Neural crest cell (in vitro differentiated cells): ENCODE measurements at regions not wholly inside any gene's neighbourhood (a gene's known extent, or its start where the extent isn't known, plus 50 kb on each side); places are given as distances from the start of the nearest gene placed in this dataset.

ENCODE experiments used
- DNase-seq: peaks from one replicate; pipeline ENCODE4 v3.0.0; 2021; ENCODE audit warnings: low read depth, mixed read lengths, low spot score
- H3K27ac Mint-ChIP-seq: one replicate; pipeline ENCODE4 v1.8.0; 2021; ENCODE audit warnings: mild to moderate bottlenecking, mixed read lengths; ENCODE audit not compliant: unreplicated experiment
- H3K27me3 Mint-ChIP-seq: 2 replicates; pipeline ENCODE4 v1.8.0; 2021; ENCODE audit warnings: low read depth, mild to moderate bottlenecking, mixed read lengths
- H3K36me3 Mint-ChIP-seq: 2 replicates; pipeline ENCODE4 v1.8.0; 2021; ENCODE audit warnings: low read depth, mild to moderate bottlenecking, mixed read lengths
- H3K4me1 Mint-ChIP-seq: 2 replicates; pipeline ENCODE4 v1.8.0; 2021; ENCODE audit warnings: mixed read lengths
- H3K4me3 Mint-ChIP-seq: one replicate; pipeline ENCODE4 v1.8.0; 2021; ENCODE audit warnings: mild to moderate bottlenecking, mixed read lengths
- H3K9me3 Mint-ChIP-seq: 2 replicates; pipeline ENCODE4 v1.8.0; 2021; ENCODE audit warnings: mixed read lengths
- TF ChIP-seq, protein P1 (sequence below): fragments of 200-600 bp; sonication (generic); conservative IDR thresholded peaks from 2 replicates; pipeline ENCODE4 v1.5.0; 2021; ENCODE audit warnings: antibody characterized with exemption, mild to moderate bottlenecking

DNA sequence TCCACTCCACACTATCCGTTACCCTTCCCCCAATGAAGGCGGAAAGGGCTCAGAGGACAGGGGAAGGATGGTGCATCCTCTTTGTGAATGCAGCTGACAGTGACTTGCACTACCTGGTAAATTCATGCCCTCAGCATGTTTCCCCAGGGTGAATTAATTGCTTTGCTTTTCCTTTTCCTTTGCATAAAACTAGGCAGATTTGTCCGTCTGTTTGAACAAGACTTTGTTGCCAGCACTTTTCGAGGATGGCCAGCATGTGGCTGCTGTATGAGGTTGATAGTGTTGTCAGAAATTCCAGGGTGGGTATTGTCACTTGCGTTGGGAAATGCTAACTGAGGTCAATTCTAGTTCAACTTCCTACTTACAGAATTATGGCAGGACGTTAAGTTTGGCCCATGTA is 79.0 kb upstream of the RARB start:
- Mint-ChIP-seq H3K27me3 (no peaks in the 10 kb centered on the region), H3K36me3 (no peaks in the 10 kb centered on the region), H3K4me1 (peaks cover 15% of the 10 kb centered on the region), H3K27ac (no peak overlapping the region), H3K4me3 (no peak overlapping the region), H3K9me3 (peaks cover 3% of the 10 kb centered on the region)
- no peak for DNase-seq
- TF ChIP-seq, protein P1, sequence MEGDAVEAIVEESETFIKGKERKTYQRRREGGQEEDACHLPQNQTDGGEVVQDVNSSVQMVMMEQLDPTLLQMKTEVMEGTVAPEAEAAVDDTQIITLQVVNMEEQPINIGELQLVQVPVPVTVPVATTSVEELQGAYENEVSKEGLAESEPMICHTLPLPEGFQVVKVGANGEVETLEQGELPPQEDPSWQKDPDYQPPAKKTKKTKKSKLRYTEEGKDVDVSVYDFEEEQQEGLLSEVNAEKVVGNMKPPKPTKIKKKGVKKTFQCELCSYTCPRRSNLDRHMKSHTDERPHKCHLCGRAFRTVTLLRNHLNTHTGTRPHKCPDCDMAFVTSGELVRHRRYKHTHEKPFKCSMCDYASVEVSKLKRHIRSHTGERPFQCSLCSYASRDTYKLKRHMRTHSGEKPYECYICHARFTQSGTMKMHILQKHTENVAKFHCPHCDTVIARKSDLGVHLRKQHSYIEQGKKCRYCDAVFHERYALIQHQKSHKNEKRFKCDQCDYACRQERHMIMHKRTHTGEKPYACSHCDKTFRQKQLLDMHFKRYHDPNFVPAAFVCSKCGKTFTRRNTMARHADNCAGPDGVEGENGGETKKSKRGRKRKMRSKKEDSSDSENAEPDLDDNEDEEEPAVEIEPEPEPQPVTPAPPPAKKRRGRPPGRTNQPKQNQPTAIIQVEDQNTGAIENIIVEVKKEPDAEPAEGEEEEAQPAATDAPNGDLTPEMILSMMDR = no peak

DNA sequence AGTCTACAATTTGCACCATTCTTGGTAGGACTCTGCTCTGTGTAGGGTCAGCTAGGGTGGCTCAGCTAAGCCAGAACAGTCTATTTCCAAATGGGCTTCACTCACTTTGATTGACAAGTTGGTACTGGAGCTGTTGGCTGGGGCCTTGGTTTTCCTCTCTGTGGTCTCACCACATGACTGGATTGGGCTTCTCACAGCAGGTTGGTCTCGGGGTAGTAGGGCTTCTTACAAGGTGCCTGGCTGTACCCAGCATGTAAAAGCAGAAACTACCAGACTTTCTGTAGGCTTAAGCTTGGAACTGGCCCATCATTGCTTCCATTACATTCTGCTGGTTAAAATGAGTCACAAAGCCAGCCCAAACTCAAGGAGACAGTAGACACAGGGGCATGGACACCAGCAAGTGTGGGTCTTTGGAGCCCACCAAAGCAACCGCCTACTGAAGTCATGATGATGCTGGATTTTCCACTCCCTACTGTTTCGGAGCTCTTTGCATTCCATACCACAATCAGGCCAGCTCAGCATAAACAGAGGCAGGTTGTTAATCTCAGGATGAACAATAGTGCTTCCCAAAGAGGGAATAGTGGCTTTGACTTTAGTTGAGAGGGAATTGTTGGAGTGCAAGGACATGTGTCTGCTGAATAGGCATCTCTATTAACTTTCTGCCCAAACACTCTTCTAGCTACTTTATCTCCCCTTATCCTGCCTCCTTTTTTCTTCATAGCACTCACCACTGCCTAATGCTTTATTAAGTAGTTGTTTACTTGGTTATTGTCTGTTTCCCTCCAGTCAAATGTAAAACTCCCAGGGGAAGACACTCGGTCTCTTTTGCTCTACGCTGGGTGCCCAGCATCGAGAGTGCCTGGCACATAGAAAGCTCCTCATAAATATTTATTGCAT is 78.0 kb upstream of the RARB start:
- Mint-ChIP-seq H3K4me3 (no peak overlapping the region), H3K36me3 (no peaks in the 10 kb centered on the region), H3K27ac (no peak overlapping the region), H3K4me1 (peaks cover 15% of the 10 kb centered on the region), H3K9me3 (peaks cover 3% of the 10 kb centered on the region), H3K27me3 (no peaks in the 10 kb centered on the region)
- TF ChIP-seq, protein P1 = no peak
- no peak for DNase-seq

DNA sequence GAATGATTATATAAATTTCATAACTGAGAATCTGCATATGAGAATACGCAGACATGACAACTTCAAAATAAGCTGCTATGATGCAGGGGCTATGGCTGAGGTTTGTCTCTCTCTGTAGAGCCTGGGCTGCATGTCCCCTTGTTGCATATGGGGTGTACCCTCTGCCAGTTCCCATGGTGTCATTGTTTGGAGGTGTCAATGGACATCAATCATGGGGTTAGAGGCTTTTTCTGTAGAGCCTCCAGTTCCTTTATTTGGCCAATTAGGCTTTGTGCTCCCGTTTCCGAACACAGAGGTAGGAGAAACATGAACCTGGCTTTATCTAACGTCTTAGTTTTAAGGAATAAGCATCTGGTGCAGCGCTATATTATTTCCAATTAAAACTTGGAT is 77.3 kb upstream of the RARB start:
- peaks cover 15% of the 10 kb centered on the region for H3K4me1 Mint-ChIP-seq
- no peaks in the 10 kb centered on the region for H3K36me3 Mint-ChIP-seq
- no peaks in the 10 kb centered on the region for H3K27me3 Mint-ChIP-seq
- no peak overlapping the region for H3K27ac Mint-ChIP-seq
- TF ChIP-seq, protein P1 = no peak
- H3K9me3 Mint-ChIP-seq = peaks cover 3% of the 10 kb centered on the region
- DNase-seq = no peak
- H3K4me3 Mint-ChIP-seq = no peak overlapping the region

DNA sequence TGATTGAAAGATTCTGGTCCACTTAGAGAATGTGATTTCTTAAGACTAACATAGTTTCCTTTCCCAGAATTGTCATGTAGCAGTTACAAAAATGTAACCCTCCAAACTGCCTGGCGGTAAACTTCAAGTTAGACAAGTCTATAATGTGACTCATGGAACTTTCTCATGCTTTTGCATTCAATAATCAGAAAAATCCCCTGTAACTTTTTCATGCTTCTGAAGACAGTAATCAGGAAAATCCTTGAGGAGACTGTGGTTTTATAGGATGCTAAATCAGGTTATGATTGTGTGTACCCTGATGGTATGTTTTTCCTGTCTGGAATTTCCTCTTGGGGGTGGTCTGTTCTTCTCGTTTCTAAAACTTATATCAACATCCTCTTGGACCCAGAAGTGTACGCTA is 74.0 kb upstream of the RARB start:
- Mint-ChIP-seq H3K27me3 (no peaks in the 10 kb centered on the region), H3K9me3 (peaks cover 10% of the 10 kb centered on the region), H3K36me3 (peaks cover 4% of the 10 kb centered on the region), H3K4me1 (peaks cover 15% of the 10 kb centered on the region), H3K27ac (no peak overlapping the region), H3K4me3 (no peak overlapping the region)
- TF ChIP-seq, protein P1 = no peak
- no peak for DNase-seq

DNA sequence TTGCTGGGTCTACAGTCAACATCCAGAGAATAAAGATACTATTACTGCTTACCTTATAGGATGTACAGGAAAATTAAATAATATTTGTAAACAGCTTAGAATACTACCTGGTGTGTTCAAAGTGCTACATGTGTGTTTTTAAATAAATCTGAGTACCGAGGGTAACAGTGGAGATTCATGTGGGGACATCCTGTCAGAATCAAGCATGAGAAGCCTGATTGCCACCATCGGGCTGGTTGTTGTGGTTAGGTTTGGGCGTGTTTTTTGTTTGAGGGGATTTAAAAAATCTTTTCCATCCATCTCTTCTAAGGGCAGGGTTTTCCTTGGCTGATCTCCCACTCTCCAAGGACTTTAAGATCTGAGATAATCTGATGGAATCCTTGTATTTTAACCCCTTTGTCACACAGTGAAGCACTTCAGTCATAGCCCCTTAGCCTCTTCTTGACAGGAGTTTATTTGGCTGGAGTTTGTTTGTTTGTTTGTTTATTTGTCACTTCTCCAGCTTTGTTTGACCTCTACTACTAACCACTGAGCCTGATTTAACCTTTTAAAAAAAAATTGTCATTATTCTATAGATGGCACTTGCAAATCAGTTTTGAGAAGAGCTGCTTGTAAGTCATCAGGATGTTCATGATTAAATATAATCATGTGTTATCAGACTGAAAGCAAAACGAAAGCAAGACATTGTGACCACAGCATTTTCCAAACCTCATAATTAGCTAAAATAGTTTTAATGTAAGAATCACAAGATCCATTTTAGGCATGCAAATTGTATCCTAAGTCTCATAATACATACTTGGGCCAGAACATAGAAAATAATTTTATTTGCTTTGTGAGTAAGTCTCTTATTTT is 72.8 kb upstream of the RARB start:
- no peaks in the 10 kb centered on the region for H3K27me3 Mint-ChIP-seq
- H3K27ac Mint-ChIP-seq = no peak overlapping the region
- no peak for DNase-seq
- no peak overlapping the region for H3K4me3 Mint-ChIP-seq
- H3K9me3 Mint-ChIP-seq = peaks cover 16% of the 10 kb centered on the region
- TF ChIP-seq, protein P1 = no peak
- H3K4me1 Mint-ChIP-seq = peaks cover 12% of the 10 kb centered on the region
- peaks cover 6% of the 10 kb centered on the region for H3K36me3 Mint-ChIP-seq
